Astrocyte (in vitro differentiated cells and primary cell): ENCODE measurements at regions not wholly inside any gene's neighbourhood (a gene's known extent, or its start where the extent isn't known, plus 50 kb on each side); places are given as distances from the start of the nearest gene placed in this dataset.

ENCODE experiments used
- DNase-seq: peaks from one replicate; pipeline ENCODE4 v3.0.0-alpha.2; 2010; ENCODE audit warnings: low read depth
- FAIRE-seq: peaks from 2 replicates; lab custom pipeline; 2011; peaks lifted over from hg19 to GRCh38; lab: Jason Lieb, UNC
- H2AFZ ChIP-seq: 2 replicates; pipeline ENCODE4 v1.6.0; 2012; ENCODE audit warnings: low read depth, low read length, inconsistent platforms
- H3K27ac ChIP-seq: 2 replicates; pipeline ENCODE4 v1.5.1; 2011; ENCODE audit warnings: low read depth, low read length, inconsistent platforms
- H3K27me3 ChIP-seq: 2 replicates; pipeline ENCODE4 v1.6.0; 2011; ENCODE audit warnings: low read length, inconsistent platforms; ENCODE audit not compliant: insufficient read depth
- H3K36me3 ChIP-seq: 2 replicates; pipeline ENCODE4 v1.5.1; 2011; ENCODE audit warnings: low read length, inconsistent platforms; ENCODE audit not compliant: insufficient read depth
- H3K4me1 ChIP-seq: 2 replicates; pipeline ENCODE4 v1.5.1; 2011; ENCODE audit warnings: low read length, inconsistent platforms; ENCODE audit not compliant: insufficient read depth
- H3K4me2 ChIP-seq: 2 replicates; pipeline ENCODE4 v1.6.0; 2012; ENCODE audit warnings: low read length, inconsistent platforms
- H3K4me3 ChIP-seq: 2 replicates; pipeline ENCODE4 v1.5.1; 2011; ENCODE audit warnings: low read depth, mild to moderate bottlenecking, low read length, inconsistent platforms; ENCODE audit not compliant: insufficient read depth
- H3K79me2 ChIP-seq: 2 replicates; pipeline ENCODE4 v1.6.0; 2012; ENCODE audit warnings: mild to moderate bottlenecking, low read length, inconsistent platforms; ENCODE audit not compliant: insufficient read depth
- H3K9ac ChIP-seq: 2 replicates; pipeline ENCODE4 v1.6.0; 2012; ENCODE audit warnings: mild to moderate bottlenecking, low read length, inconsistent platforms
- H3K9me3 ChIP-seq: 2 replicates; pipeline ENCODE4 v1.5.1; 2012; ENCODE audit warnings: low read depth, mild to moderate bottlenecking, low read length, inconsistent platforms; ENCODE audit not compliant: insufficient read depth
- H4K20me1 ChIP-seq: 2 replicates; pipeline ENCODE4 v1.6.0; 2012; ENCODE audit warnings: low read length, inconsistent platforms; ENCODE audit not compliant: insufficient read depth
- H3K27ac Mint-ChIP-seq: one replicate; pipeline ENCODE4 v1.8.0; 2021; ENCODE audit warnings: mild to moderate bottlenecking, mixed read lengths; ENCODE audit not compliant: unreplicated experiment
- H3K27me3 Mint-ChIP-seq: one replicate; pipeline ENCODE4 v1.8.0; 2021; ENCODE audit warnings: low read depth, mixed read lengths; ENCODE audit not compliant: unreplicated experiment
- H3K36me3 Mint-ChIP-seq: one replicate; pipeline ENCODE4 v1.8.0; 2021; ENCODE audit warnings: low read depth, mixed read lengths; ENCODE audit not compliant: unreplicated experiment
- H3K4me1 Mint-ChIP-seq: one replicate; pipeline ENCODE4 v1.8.0; 2021; ENCODE audit warnings: low read depth, mixed read lengths; ENCODE audit not compliant: unreplicated experiment
- H3K4me3 Mint-ChIP-seq: one replicate; pipeline ENCODE4 v1.8.0; 2021; ENCODE audit warnings: mild to moderate bottlenecking, moderate library complexity, mixed read lengths; ENCODE audit not compliant: unreplicated experiment
- H3K9me3 Mint-ChIP-seq: one replicate; pipeline ENCODE4 v1.8.0; 2021; ENCODE audit warnings: mild to moderate bottlenecking, mixed read lengths; ENCODE audit not compliant: unreplicated experiment
- EZH2 ChIP-seq: IDR thresholded peaks from 2 replicates; pipeline ENCODE4 v1.6.1; 2012; ENCODE audit warnings: mild to moderate bottlenecking, low read length, inconsistent platforms; ENCODE audit not compliant: insufficient read depth
- TF ChIP-seq, protein P1 (sequence below): IDR thresholded peaks from 2 replicates; pipeline ENCODE4 v1.5.1; 2011; ENCODE audit warnings: low read depth, mild to moderate bottlenecking, inconsistent platforms, low read length, moderate library complexity; ENCODE audit not compliant: insufficient read depth

DNA sequence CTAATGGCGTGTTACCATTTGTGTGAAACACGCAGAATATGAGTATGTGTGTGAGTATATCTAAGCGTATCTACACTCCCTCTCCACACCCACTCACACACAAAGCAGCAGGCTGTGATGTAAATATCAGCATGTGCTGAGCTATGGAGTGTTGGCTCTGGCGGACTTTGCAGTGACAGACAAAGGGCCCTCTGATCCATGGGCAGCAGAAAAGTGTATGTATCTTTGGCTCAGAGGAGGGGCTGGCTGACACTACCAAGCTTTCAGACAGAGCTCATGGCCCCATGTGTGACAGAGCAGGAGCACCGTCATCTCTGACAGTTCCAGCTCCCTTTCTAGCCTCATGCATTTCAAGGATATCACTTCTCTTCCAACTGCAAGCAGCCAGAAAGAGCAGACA lies 57.2 kb upstream of the ASB18 start:
- Mint-ChIP-seq H3K9me3 (no peaks in the 10 kb centered on the region), H3K27ac (no peak overlapping the region), H3K4me3 (peak overlapping the region; percentile 35), H3K27me3 (peaks cover 25% of the 10 kb centered on the region), H3K36me3 (no peaks in the 10 kb centered on the region), H3K4me1 (no peaks in the 10 kb centered on the region)
- no peak overlapping the region for H3K4me3 ChIP-seq
- FAIRE-seq (no peak), DNase-seq (no peak)
- no peak for TF ChIP-seq EZH2
- TF ChIP-seq, protein P1, sequence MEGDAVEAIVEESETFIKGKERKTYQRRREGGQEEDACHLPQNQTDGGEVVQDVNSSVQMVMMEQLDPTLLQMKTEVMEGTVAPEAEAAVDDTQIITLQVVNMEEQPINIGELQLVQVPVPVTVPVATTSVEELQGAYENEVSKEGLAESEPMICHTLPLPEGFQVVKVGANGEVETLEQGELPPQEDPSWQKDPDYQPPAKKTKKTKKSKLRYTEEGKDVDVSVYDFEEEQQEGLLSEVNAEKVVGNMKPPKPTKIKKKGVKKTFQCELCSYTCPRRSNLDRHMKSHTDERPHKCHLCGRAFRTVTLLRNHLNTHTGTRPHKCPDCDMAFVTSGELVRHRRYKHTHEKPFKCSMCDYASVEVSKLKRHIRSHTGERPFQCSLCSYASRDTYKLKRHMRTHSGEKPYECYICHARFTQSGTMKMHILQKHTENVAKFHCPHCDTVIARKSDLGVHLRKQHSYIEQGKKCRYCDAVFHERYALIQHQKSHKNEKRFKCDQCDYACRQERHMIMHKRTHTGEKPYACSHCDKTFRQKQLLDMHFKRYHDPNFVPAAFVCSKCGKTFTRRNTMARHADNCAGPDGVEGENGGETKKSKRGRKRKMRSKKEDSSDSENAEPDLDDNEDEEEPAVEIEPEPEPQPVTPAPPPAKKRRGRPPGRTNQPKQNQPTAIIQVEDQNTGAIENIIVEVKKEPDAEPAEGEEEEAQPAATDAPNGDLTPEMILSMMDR, result no peak
- no peaks in the 10 kb centered on the region for H3K36me3 ChIP-seq
- H3K27ac ChIP-seq, result no peak overlapping the region
- no peak overlapping the region for H2AFZ ChIP-seq
- H3K4me2 ChIP-seq, result no peak overlapping the region
- no peaks in the 10 kb centered on the region for H3K9me3 ChIP-seq
- H3K9ac ChIP-seq, result no peak overlapping the region
- H3K4me1 ChIP-seq, result no peaks in the 10 kb centered on the region
- H3K27me3 ChIP-seq, result peaks cover 2% of the 10 kb centered on the region
- H4K20me1 ChIP-seq, result no peaks in the 10 kb centered on the region
- H3K79me2 ChIP-seq, result no peaks in the 10 kb centered on the region

DNA sequence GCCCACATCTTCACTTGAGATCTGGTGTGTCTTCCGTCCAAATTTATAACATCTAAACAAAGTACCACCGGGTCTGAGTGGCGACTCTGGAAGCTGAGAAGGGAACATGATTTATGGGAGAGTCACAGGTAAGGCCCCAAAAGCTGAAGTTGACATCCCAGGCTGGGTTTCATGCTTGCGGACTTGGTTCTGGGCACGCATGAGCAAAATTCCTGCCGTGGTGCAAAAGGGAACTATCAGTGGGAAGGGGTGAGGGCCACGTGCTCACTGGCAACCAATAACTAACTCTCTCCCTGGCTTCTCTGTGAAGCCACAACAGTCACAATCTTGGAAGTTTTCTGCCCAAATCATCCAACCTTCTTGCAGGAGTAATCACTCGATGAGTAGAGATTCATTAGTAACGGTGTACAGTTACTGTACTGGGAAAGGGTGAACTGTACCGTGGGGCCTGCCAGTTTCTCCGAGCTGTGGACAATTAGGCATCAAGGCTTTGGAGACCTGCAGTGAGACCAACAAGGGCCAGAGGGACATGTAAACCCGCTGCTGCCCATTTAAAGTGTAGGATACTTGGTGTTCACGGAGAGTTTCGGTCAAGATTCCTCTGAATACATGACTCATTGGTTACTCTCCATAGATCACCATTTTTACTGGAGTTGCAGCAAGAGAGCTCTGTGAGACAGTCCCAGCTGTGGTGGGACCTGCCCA lies 69.4 kb upstream of the ASB18 start:
- Histone ChIP-seq H3K9ac (no peak overlapping the region), H3K4me2 (no peak overlapping the region), H3K27ac (no peak overlapping the region), H3K9me3 (no peaks in the 10 kb centered on the region), H3K79me2 (no peaks in the 10 kb centered on the region), H2AFZ (no peak overlapping the region), H3K36me3 (no peaks in the 10 kb centered on the region), H3K4me1 (no peaks in the 10 kb centered on the region), H3K27me3 (no peaks in the 10 kb centered on the region), H3K4me3 (no peak overlapping the region), H4K20me1 (no peaks in the 10 kb centered on the region)
- H3K9me3 Mint-ChIP-seq, result no peaks in the 10 kb centered on the region
- no peak overlapping the region for H3K27ac Mint-ChIP-seq
- H3K36me3 Mint-ChIP-seq, result peaks cover 9% of the 10 kb centered on the region
- peaks cover 31% of the 10 kb centered on the region for H3K27me3 Mint-ChIP-seq
- DNase-seq (no peak), FAIRE-seq (no peak)
- H3K4me3 Mint-ChIP-seq, result no peak overlapping the region
- H3K4me1 Mint-ChIP-seq, result peaks cover under 1% of the 10 kb centered on the region
- TF ChIP-seq, protein P1, result no peak
- no peak for TF ChIP-seq EZH2
